Liver (tissue), 8 donors: ENCODE measurements at regions not wholly inside any gene's neighbourhood (a gene's known extent, or its start where the extent isn't known, plus 50 kb on each side); places are given as distances from the start of the nearest gene placed in this dataset.

Experiments
- DNase-seq: peaks from one replicate; pipeline ENCODE4 v3.0.0-alpha.2; 2017; ENCODE audit warnings: low spot score
- H3K27ac ChIP-seq, 2 donors: one replicate each; pipeline ENCODE4 v1.7.0; 2013; ENCODE audit warnings: inconsistent platforms in 2 of 2, low read length in 2 of 2, control low read depth in 1 of 2, low read depth in 1 of 2, mild to moderate bottlenecking in 1 of 2
- H3K27me3 ChIP-seq, 4 donors: one replicate each; pipeline versions ENCODE4 v1.6.1 to v1.7.0; 2013; ENCODE audit warnings: low read length in 3 of 4, inconsistent platforms in 1 of 4, mild to moderate bottlenecking in 1 of 4, moderate library complexity in 1 of 4; ENCODE audit not compliant: control insufficient read depth in 4 of 4, insufficient read depth in 4 of 4
- H3K36me3 ChIP-seq, 4 donors: one replicate each; pipeline versions ENCODE4 v1.6.1 to v1.7.0; 2013; ENCODE audit warnings: low read length in 3 of 4, mild to moderate bottlenecking in 3 of 4, low read depth in 1 of 4, moderate library complexity in 1 of 4; ENCODE audit not compliant: control insufficient read depth in 4 of 4, insufficient read depth in 3 of 4
- H3K4me1 ChIP-seq, 4 donors: one replicate each; pipeline versions ENCODE4 v1.6.1 to v1.7.0; 2013; ENCODE audit warnings: low read length in 3 of 4, mild to moderate bottlenecking in 3 of 4, moderate library complexity in 1 of 4; ENCODE audit not compliant: control insufficient read depth in 4 of 4, insufficient read depth in 4 of 4
- H3K4me3 ChIP-seq, 3 donors: one replicate each; pipeline versions ENCODE4 v1.6.1 to v1.7.0; 2013; ENCODE audit warnings: low read length in 3 of 3, control low read depth in 1 of 3, low read depth in 1 of 3, mild to moderate bottlenecking in 1 of 3
- H3K9ac ChIP-seq, 2 donors: one replicate each; pipeline ENCODE4 v1.7.0; 2013; ENCODE audit warnings: low read length in 2 of 2, mild to moderate bottlenecking in 2 of 2, moderate library complexity in 2 of 2, control low read depth in 1 of 2, low read depth in 1 of 2
- H3K9me3 ChIP-seq, 4 donors: one replicate each; pipeline versions ENCODE4 v1.6.1 to v1.7.0; 2013; ENCODE audit warnings: low read length in 3 of 4; ENCODE audit not compliant: control insufficient read depth in 4 of 4
- EGR1 ChIP-seq, 2 donors: IDR thresholded peaks; 2 replicates each; pipeline ENCODE4 v1.6.1; 2016 to 2018; ENCODE audit warnings: antibody characterized with exemption in 2 of 2, low read depth in 2 of 2
- FOXA1 ChIP-seq: IDR thresholded peaks from 2 replicates; pipeline ENCODE4 v1.6.1; 2016; ENCODE audit warnings: antibody characterized with exemption
- FOXA2 ChIP-seq: IDR thresholded peaks from 2 replicates; pipeline ENCODE4 v1.6.1; 2016; ENCODE audit warnings: antibody characterized with exemption
- GABPA ChIP-seq, 2 donors: IDR thresholded peaks in 1 of 2; conservative IDR thresholded peaks in 1 of 2; 2 replicates each; pipeline ENCODE4 v1.6.1; 2016; ENCODE audit warnings: antibody characterized with exemption in 2 of 2, mild to moderate bottlenecking in 1 of 2, moderate library complexity in 1 of 2
- HNF4A ChIP-seq, 2 donors: conservative IDR thresholded peaks; 2 replicates each; pipeline ENCODE4 v1.6.1; 2016; ENCODE audit warnings: antibody characterized with exemption in 2 of 2, mild to moderate bottlenecking in 2 of 2
- HNF4G ChIP-seq: IDR thresholded peaks from 2 replicates; pipeline ENCODE4 v1.6.1; 2016; ENCODE audit warnings: antibody characterized with exemption
- JUND ChIP-seq, 2 donors: IDR thresholded peaks; 2 replicates each; pipeline ENCODE4 v1.6.1; 2016; ENCODE audit warnings: antibody characterized with exemption in 2 of 2
- NR2F2 ChIP-seq: IDR thresholded peaks from 2 replicates; pipeline ENCODE4 v1.6.1; 2016; ENCODE audit warnings: antibody characterized with exemption
- RAD21 ChIP-seq, 2 donors: IDR thresholded peaks; 2 replicates each; pipeline ENCODE4 v1.6.1; 2016; ENCODE audit warnings: antibody characterized with exemption in 2 of 2, mild to moderate bottlenecking in 2 of 2
- REST ChIP-seq: IDR thresholded peaks from 2 replicates; pipeline ENCODE4 v1.6.1; 2016; ENCODE audit warnings: antibody characterized with exemption, mild to moderate bottlenecking
- RXRA ChIP-seq, 2 donors: IDR thresholded peaks; 2 replicates each; pipeline ENCODE4 v1.6.1; 2017 to 2018; ENCODE audit warnings: antibody characterized with exemption in 2 of 2, mild to moderate bottlenecking in 1 of 2
- SP1 ChIP-seq: IDR thresholded peaks from 2 replicates; pipeline ENCODE4 v1.6.1; 2018; ENCODE audit warnings: antibody characterized with exemption, mild to moderate bottlenecking
- TAF1 ChIP-seq: conservative IDR thresholded peaks from 2 replicates; pipeline ENCODE4 v1.6.1; 2016; ENCODE audit warnings: antibody characterized with exemption, mild to moderate bottlenecking
- YY1 ChIP-seq: IDR thresholded peaks from 2 replicates; pipeline ENCODE4 v1.6.1; 2016; ENCODE audit warnings: antibody characterized with exemption, mild to moderate bottlenecking
- ZBTB33 ChIP-seq: IDR thresholded peaks from 2 replicates; pipeline ENCODE4 v1.6.1; 2016; ENCODE audit warnings: antibody characterized with exemption
- WGBS: extraction: QIAGEN DNeasy Blood & Tissue Kit; methylation state at CpG from one replicate; pipeline ENCODE4 v1.1.7; 2013; 5-methylcytosine and 5-hydroxymethylcytosine counted together
- TF ChIP-seq, protein P1 (sequence below): IDR thresholded peaks from 2 replicates; pipeline ENCODE4 v1.6.1; 2016; ENCODE audit warnings: antibody characterized with exemption
- TF ChIP-seq, protein P2 (sequence below): fragments of 150-350 bp; IDR thresholded peaks from 2 replicates; pipeline ENCODE4 v1.5.1; 2017; ENCODE audit warnings: improper control_type of control experiment, low read depth, low read length; ENCODE audit not compliant: missing input control
- TF ChIP-seq, protein P3 (sequence below): IDR thresholded peaks from 2 replicates; pipeline ENCODE4 v1.6.1; 2016; ENCODE audit warnings: antibody characterized with exemption
- donor health status: healthy.
- donor health status: healthy.
- donor health status: healthy.
- donor health status: healthy.
- donor health status: healthy.

GRCh38 chr9:82206490-82206889 lies 217.9 kb downstream of the SPATA31D1 start:
- no peaks in the 10 kb centered on the region for H3K36me3 ChIP-seq
- no peak for DNase-seq
- no peaks in the 10 kb centered on the region for H3K4me1 ChIP-seq
- H3K9me3 ChIP-seq, result no peaks in the 10 kb centered on the region
- H3K9ac ChIP-seq, result no peak overlapping the region
- WGBS, result 86% methylated on average over 3 of the region's 3 CpGs
- TF ChIP-seq HNF4G (no peak), GABPA (IDR thresholded peaks at IDR 0.05 in 1 of 2, conservative IDR thresholded peaks at IDR 0.05 in 1 of 2) (no peak), ZBTB33 (no peak), REST (no peak), TAF1 (no peak), YY1 (no peak), JUND (IDR thresholded peaks at IDR 0.05) (no peak), NR2F2 (no peak), EGR1 (IDR thresholded peaks at IDR 0.05; ENCODE audit: low read depth in 2 of 2) (no peak)
- no peaks in the 10 kb centered on the region for H3K27me3 ChIP-seq
- H3K4me3 ChIP-seq, result no peak overlapping the region
- no peak overlapping the region for H3K27ac ChIP-seq

DNA sequence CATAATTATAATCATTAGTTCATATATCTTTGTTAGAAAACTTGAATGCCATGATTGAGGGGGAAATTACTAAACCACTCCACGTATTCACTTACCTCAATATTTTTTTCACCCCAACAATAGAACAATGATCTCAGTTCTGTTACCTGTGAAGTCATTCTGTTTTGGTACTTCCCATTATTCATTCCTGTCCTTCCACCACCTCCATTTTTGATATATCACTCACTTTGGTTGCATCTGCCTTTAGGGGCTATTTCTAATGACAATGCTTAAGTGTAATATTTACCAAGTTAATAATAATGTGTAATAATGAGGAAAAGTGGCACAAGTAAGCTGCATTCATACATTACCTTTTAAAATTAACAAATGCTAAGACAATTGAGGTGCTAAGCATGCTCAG lies 218.4 kb downstream of the SPATA31D1 start:
- TF ChIP-seq, protein P1, sequence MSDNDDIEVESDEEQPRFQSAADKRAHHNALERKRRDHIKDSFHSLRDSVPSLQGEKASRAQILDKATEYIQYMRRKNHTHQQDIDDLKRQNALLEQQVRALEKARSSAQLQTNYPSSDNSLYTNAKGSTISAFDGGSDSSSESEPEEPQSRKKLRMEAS, result no peak
- TF ChIP-seq FOXA2 (no peak), RXRA (IDR thresholded peaks at IDR 0.05) (no peak), SP1 (no peak), ZBTB33 (no peak), JUND (IDR thresholded peaks at IDR 0.05) (no peak), HNF4A (conservative IDR thresholded peaks at IDR 0.05) (no peak), HNF4G (no peak), NR2F2 (no peak), REST (no peak), GABPA (IDR thresholded peaks at IDR 0.05 in 1 of 2, conservative IDR thresholded peaks at IDR 0.05 in 1 of 2) (no peak), TAF1 (no peak), EGR1 (IDR thresholded peaks at IDR 0.05; ENCODE audit: low read depth in 2 of 2) (no peak), YY1 (no peak), FOXA1 (no peak), RAD21 (IDR thresholded peaks at IDR 0.05) (no peak)
- TF ChIP-seq, protein P2, sequence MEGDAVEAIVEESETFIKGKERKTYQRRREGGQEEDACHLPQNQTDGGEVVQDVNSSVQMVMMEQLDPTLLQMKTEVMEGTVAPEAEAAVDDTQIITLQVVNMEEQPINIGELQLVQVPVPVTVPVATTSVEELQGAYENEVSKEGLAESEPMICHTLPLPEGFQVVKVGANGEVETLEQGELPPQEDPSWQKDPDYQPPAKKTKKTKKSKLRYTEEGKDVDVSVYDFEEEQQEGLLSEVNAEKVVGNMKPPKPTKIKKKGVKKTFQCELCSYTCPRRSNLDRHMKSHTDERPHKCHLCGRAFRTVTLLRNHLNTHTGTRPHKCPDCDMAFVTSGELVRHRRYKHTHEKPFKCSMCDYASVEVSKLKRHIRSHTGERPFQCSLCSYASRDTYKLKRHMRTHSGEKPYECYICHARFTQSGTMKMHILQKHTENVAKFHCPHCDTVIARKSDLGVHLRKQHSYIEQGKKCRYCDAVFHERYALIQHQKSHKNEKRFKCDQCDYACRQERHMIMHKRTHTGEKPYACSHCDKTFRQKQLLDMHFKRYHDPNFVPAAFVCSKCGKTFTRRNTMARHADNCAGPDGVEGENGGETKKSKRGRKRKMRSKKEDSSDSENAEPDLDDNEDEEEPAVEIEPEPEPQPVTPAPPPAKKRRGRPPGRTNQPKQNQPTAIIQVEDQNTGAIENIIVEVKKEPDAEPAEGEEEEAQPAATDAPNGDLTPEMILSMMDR, result no peak
- TF ChIP-seq, protein P3, sequence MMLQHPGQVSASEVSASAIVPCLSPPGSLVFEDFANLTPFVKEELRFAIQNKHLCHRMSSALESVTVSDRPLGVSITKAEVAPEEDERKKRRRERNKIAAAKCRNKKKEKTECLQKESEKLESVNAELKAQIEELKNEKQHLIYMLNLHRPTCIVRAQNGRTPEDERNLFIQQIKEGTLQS, result no peak
- H3K9ac ChIP-seq, result no peak overlapping the region
- no peaks in the 10 kb centered on the region for H3K9me3 ChIP-seq
- no peak for DNase-seq
- no peaks in the 10 kb centered on the region for H3K36me3 ChIP-seq
- H3K4me1 ChIP-seq, result no peaks in the 10 kb centered on the region
- H3K27me3 ChIP-seq, result no peaks in the 10 kb centered on the region
- H3K4me3 ChIP-seq, result no peak overlapping the region
- H3K27ac ChIP-seq, result no peak overlapping the region
- 95% methylated on average over 1 of the region's 1 CpG for WGBS
